ENCODE measurements at regions not wholly inside any gene's neighbourhood (a gene's known extent, or its start where the extent isn't known, plus 50 kb on each side); places are given as distances from the start of the nearest gene placed in this dataset.

- DNase-seq = no peak
These were observed 159.0 kb upstream of the MEF2C start for GRCh38 chr5:89041976-89042375.

- DNase-seq = no peak
These were observed 158.3 kb upstream of the MEF2C start for GRCh38 chr5:89041249-89041779.

- DNase-seq = no peak
These were observed 153.9 kb upstream of the MEF2C start for GRCh38 chr5:89036704-89037489.

GRCh38 chr5:89036166-89036565 lies 153.2 kb upstream of the MEF2C start:
- no peak for DNase-seq

GRCh38 chr5:89034588-89034987 lies 151.6 kb upstream of the MEF2C start:
- no peak for DNase-seq

GRCh38 chr5:89030798-89031197 lies 147.8 kb upstream of the MEF2C start:
- no peak for DNase-seq

- no peak for DNase-seq
These were observed 145.8 kb upstream of the MEF2C start for GRCh38 chr5:89028595-89029285.

- no peak for DNase-seq
These were observed 141.1 kb upstream of the MEF2C start for GRCh38 chr5:89024045-89024444.

- DNase-seq = no peak
These were observed 138.1 kb upstream of the MEF2C start for GRCh38 chr5:89020926-89021610.

GRCh38 chr5:89016741-89017303 lies 133.8 kb upstream of the MEF2C start:
- DNase-seq = no peak

GRCh38 chr5:89015409-89015808 lies 132.4 kb upstream of the MEF2C start:
- DNase-seq = no peak

- no peak for DNase-seq
These were observed 129.1 kb upstream of the MEF2C start for GRCh38 chr5:89011778-89012711.

- DNase-seq = no peak
These were observed 127.5 kb upstream of the MEF2C start for GRCh38 chr5:89010512-89010911.

GRCh38 chr5:89008291-89008690 lies 125.3 kb upstream of the MEF2C start:
- no peak for DNase-seq

GRCh38 chr5:89005990-89006389 lies 123.0 kb upstream of the MEF2C start:
- no peak for DNase-seq

GRCh38 chr5:89004379-89004778 lies 121.4 kb upstream of the MEF2C start:
- DNase-seq = no peak

- DNase-seq = no peak
These were observed 120.6 kb upstream of the MEF2C start for GRCh38 chr5:89003563-89004036.

- no peak for DNase-seq
These were observed 116.9 kb upstream of the MEF2C start for GRCh38 chr5:88999853-89000252.

GRCh38 chr5:88997937-88998336 lies 115.0 kb upstream of the MEF2C start:
- DNase-seq = no peak

GRCh38 chr5:88984040-88984439 lies 101.1 kb upstream of the MEF2C start:
- no peak for DNase-seq

GRCh38 chr5:88979726-88980125 lies 96.7 kb upstream of the MEF2C start:
- DNase-seq = no peak

Data from renal pelvis (tissue), 1 donor.